ENCODE measurements at regions not wholly inside any gene's neighbourhood (a gene's known extent, or its start where the extent isn't known, plus 50 kb on each side); places are given as distances from the start of the nearest gene placed in this dataset.
A peak's percentile ranks its signal among the peaks of the same experiment; 100 is the strongest.

- peak; percentile 36 for DNase-seq (ENCODE audit: low spot score)
- intact Hi-C loops (cut with DNase I) = loop anchor here in 1 of 2 donors (5.0 kb wide), 1 partner anchor 855 kb away; no protein-coding TSS in a partner anchor
Measured at GRCh38 chr16:86866986-86867722, 288.8 kb downstream of the FOXL1 start.

- intact Hi-C loops (cut with DNase I) = loop anchor here in 1 of 2 donors (5.0 kb wide), 1 partner anchor 856 kb away; no protein-coding TSS in a partner anchor
- DNase-seq (ENCODE audit: low spot score) = no peak
Measured at GRCh38 chr16:86868070-86868469, 289.7 kb downstream of the FOXL1 start.

- no peak for DNase-seq (ENCODE audit: low spot score)
- intact Hi-C loops (cut with DNase I) = loop anchor here in 1 of 2 donors (5.0 kb wide), 1 partner anchor 856 kb away; no protein-coding TSS in a partner anchor
Measured at GRCh38 chr16:86868786-86869185, 290.4 kb downstream of the FOXL1 start.

- peak; percentile 79 for DNase-seq (ENCODE audit: low spot score)
- intact Hi-C loops (cut with DNase I) = loop anchor here in 1 of 2 donors (5.0 kb wide), 1 partner anchor 857 kb away; no protein-coding TSS in a partner anchor
Measured at GRCh38 chr16:86869288-86870022, 291.1 kb downstream of the FOXL1 start.

GRCh38 chr16:86870380-86870779 is 292.0 kb downstream of the FOXL1 start:
- DNase-seq (ENCODE audit: low spot score) = no peak
- intact Hi-C loops (cut with DNase I) = no loop called here

- intact Hi-C loops (cut with DNase I) = no loop called here
- DNase-seq (ENCODE audit: low spot score) = no peak
Measured at GRCh38 chr16:86872131-86872530, 293.8 kb downstream of the FOXL1 start.

- intact Hi-C loops (cut with DNase I) = no loop called here
- DNase-seq (ENCODE audit: low spot score) = no peak
Measured at GRCh38 chr16:86872833-86873232, 294.5 kb downstream of the FOXL1 start.

GRCh38 chr16:86874141-86874540 is 295.8 kb downstream of the FOXL1 start:
- no peak for DNase-seq (ENCODE audit: low spot score)
- intact Hi-C loops (cut with DNase I) = no loop called here

GRCh38 chr16:86876499-86876898 is 298.1 kb downstream of the FOXL1 start:
- peak; percentile 70 for DNase-seq (ENCODE audit: low spot score)
- intact Hi-C loops (cut with DNase I) = no loop called here

- DNase-seq (ENCODE audit: low spot score) = no peak
Measured at GRCh38 chr16:86877108-86877507, 298.8 kb downstream of the FOXL1 start.

GRCh38 chr16:86877835-86878234 is 299.5 kb downstream of the FOXL1 start:
- intact Hi-C loops (cut with DNase I) = no loop called here
- no peak for DNase-seq (ENCODE audit: low spot score)

More at GRCh38 chr16:86877108-86877507, 298.8 kb downstream of the FOXL1 start:
- intact Hi-C loops (cut with DNase I) = no loop called here

GRCh38 chr16:86878236-86879080 is 300.1 kb downstream of the FOXL1 start:
- intact Hi-C loops (cut with DNase I) = no loop called here
- DNase-seq (ENCODE audit: low spot score) = no peak

GRCh38 chr16:86879268-86879667 is 300.9 kb downstream of the FOXL1 start:
- no peak for DNase-seq (ENCODE audit: low spot score)
- intact Hi-C loops (cut with DNase I) = no loop called here

GRCh38 chr16:86880316-86881117 is 302.2 kb downstream of the FOXL1 start:
- intact Hi-C loops (cut with DNase I) = no loop called here
- no peak for DNase-seq (ENCODE audit: low spot score)

GRCh38 chr16:86881118-86881510 is 302.8 kb downstream of the FOXL1 start:
- intact Hi-C loops (cut with DNase I) = no loop called here
- no peak for DNase-seq (ENCODE audit: low spot score)

- no peak for DNase-seq (ENCODE audit: low spot score)
- intact Hi-C loops (cut with DNase I) = no loop called here
Measured at GRCh38 chr16:86881861-86882273, 303.5 kb downstream of the FOXL1 start.

- intact Hi-C loops (cut with DNase I) = no loop called here
- no peak for DNase-seq (ENCODE audit: low spot score)
Measured at GRCh38 chr16:86882586-86883280, 304.4 kb downstream of the FOXL1 start.
